ENCODE measurements at regions not wholly inside any gene's neighbourhood (a gene's known extent, or its start where the extent isn't known, plus 50 kb on each side); places are given as distances from the start of the nearest gene placed in this dataset.

- no peak for TF ChIP-seq EZH2 (IDR thresholded peaks at IDR 0.05)
- TF ChIP-seq POLR2AphosphoS5 (IDR thresholded peaks at IDR 0.05; ENCODE audit: borderline replicate concordance, low read depth, low read length) = no peak
Measured at GRCh38 chr5:83866181-83866580, 145.5 kb upstream of the HAPLN1 start.
